GM10266 (cell line): ENCODE measurements at regions not wholly inside any gene's neighbourhood (a gene's known extent, or its start where the extent isn't known, plus 50 kb on each side); places are given as distances from the start of the nearest gene placed in this dataset.

ENCODE experiments used
- DNase-seq: peaks from one replicate; pipeline ENCODE4 v3.0.0; 2012; ENCODE audit errors: extremely low spot score
- CTCF ChIP-seq: IDR thresholded peaks from 2 replicates; pipeline ENCODE4 v1.5.1; 2012; ENCODE audit warnings: mild to moderate bottlenecking, low read depth; ENCODE audit not compliant: control insufficient read depth, insufficient read depth; ENCODE audit errors: missing control alignments

DNA sequence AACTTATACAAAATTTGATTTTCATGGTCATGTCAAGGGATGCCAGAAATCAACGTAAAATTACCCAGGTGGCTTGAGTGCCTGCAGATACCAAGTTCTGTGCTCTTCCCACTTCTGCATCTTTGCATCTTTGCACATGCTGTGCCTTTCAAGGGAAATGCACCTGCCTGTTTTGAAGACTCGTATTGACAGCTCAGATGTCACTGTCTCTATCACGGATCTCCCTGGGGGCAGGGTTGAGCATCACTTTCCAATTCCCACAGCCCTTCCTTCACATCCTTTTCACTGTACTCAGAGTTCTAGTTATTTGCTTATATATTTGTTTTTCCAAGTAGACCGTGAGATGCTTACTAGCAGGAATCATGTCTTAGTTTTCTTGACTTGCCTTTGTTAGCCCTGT, 274.2 kb downstream of the CDH26 start:
- no peak for DNase-seq

GRCh38 chr20:60233018-60233630, 274.9 kb downstream of the CDH26 start:
- DNase-seq: no peak
- TF ChIP-seq CTCF: no peak

More for the DNA sequence above, 274.2 kb downstream of the CDH26 start:
- TF ChIP-seq CTCF: no peak

DNA sequence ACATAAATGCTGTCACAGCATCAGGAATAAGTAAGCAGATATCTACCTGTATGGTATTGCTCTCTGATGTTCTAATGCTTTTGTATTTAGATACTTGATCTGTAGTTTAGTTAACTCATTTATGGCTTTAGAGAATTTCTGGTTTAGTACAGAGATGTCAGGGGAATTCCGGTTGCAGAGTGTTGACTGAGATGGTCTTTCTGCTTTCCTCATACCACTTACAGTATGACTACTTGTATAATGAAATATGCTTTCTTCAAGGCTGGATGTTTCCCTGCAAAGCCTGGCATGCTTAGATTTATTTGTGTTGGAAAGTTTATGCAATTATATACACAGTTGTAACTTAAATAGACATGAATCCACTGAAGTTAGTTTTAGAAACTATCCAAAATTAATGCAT, 278.4 kb downstream of the CDH26 start:
- DNase-seq: no peak

DNA sequence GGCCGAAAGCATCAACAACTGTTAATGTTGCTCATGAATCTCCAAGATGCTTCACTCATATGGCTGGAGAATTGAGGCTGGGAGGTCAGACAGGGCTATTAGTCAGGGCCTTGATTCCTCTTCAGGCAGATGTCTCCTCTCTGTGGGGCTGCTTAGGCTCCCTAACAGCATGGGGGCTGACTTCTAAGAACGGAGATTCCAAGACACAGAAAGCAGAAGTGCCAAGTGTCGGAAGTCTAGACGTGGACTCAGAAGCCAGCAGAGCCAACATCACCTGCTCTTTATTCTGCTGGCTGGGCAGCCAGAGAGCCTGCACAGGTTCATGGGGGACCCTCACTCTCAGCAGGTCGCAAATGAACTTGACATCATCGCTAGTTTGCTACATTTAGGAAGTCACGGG, 279.8 kb downstream of the CDH26 start:
- TF ChIP-seq CTCF: no peak
- DNase-seq: no peak

More for the DNA sequence above, 278.4 kb downstream of the CDH26 start:
- TF ChIP-seq CTCF: no peak

DNA sequence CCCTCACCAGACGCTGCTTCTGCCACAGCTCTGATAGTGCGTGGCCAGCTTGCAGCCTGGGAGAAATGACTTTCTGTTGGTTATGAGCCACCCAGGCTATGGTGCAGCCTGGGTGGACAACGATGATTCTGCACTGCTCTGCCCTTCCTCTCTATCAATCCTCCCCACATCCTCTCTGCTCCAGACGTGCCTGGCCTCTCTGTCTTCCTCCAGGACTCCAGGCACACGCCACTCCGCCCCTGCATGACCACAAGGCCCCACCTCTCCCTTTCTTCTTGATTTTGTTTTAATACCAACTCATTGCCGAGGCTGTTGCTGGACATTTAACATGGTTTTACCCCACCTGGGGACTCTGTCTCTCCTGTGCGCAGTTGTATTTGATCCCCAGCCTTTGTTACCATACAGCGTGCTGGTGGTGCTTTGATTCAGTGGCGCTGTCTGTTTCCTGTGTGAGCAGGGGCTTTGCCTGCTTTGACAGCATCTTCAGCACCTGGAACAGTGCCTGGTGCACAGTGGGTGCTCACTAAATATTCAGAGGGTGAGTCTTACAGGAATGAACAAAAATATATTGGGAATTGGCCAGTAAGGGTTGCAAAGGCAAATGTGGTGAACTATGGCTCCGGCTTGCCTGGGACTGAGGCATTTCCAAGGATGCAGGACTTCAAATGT, 280.9 kb downstream of the CDH26 start:
- no peak for DNase-seq
- TF ChIP-seq CTCF: no peak

- DNase-seq: no peak
- no peak for TF ChIP-seq CTCF
These were observed 281.7 kb downstream of the CDH26 start for GRCh38 chr20:60239956-60240355.

DNA sequence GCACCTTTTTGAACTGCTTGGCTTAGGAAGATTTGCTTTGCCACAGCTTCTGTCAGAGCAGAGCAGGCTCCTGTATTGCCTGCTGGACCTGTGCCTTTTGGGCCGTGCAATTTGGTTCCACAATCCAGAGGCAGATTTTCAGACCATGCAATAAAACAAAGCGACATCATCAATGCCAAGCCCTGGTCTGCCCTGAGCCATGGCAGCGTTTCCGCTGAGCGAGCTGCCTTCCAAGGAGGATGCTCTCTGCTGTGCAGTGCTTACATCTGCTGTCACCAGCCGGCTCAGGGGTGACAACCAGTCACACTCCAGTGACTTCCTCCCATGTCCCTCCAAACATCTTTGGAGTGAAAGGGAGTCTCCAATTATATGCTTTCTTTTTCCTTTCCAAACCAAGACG, 282.2 kb downstream of the CDH26 start:
- no peak for DNase-seq
- no peak for TF ChIP-seq CTCF
